GM18909 (cell line): ENCODE measurements at regions not wholly inside any gene's neighbourhood (a gene's known extent, or its start where the extent isn't known, plus 50 kb on each side); places are given as distances from the start of the nearest gene placed in this dataset.
"Not testable (repeated sequence)": the region's sequence is repeated elsewhere in the genome, so short reads cannot be mapped to it uniquely, and the experiment has no call there.

Experiments used
- ATAC-seq: cut with Tn5 transposase; IDR thresholded peaks from one replicate; pipeline ENCODE4 v1.9.1; 2021; ENCODE audit warnings: mild to moderate bottlenecking; ENCODE audit not compliant: unreplicated experiment, poor library complexity

- ATAC-seq = peak; percentile 62
These were observed 240.8 kb downstream of the KIF20B start for GRCh38 chr10:89942217-89942616.

GRCh38 chr10:89944138-89944537 lies 242.7 kb downstream of the KIF20B start:
- ATAC-seq = no peak

DNA sequence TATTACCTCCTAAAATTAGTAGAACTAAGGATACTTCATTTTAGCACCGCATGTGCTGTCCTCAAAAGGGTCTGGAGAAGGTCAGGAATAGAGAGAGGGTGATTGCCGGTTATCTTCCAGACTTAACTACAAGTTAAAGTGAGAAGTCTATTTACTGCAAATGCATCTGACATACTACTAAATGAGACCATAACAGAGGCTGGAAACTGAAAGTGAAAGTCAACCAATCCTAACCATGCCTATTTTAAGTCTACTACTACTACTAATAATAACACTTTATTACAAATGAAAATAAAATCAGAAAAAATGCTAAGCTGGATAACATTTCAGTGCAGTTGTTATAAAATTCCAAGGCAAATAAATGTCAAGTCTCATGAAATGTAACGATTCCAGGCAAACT lies 244.7 kb downstream of the KIF20B start:
- ATAC-seq = no peak

DNA sequence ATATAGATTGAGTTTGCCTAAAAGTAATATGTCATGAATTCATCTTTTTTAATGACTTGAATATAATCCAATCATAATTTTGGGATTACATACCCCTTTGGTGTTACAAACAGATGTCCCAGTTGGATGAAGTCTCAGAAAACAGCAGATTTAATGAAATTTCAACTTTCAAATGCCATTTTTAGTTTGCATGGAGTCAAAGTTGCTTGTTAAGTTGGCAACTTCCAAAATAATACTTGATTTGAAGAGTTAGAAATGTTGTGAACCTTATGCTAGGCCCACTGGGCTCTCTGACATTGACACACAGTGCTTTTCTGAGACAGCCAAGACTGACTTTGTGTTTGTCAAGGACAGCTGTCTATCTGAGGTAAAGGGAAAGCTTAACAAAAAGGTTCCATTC lies 248.1 kb downstream of the KIF20B start:
- ATAC-seq = no peak

DNA sequence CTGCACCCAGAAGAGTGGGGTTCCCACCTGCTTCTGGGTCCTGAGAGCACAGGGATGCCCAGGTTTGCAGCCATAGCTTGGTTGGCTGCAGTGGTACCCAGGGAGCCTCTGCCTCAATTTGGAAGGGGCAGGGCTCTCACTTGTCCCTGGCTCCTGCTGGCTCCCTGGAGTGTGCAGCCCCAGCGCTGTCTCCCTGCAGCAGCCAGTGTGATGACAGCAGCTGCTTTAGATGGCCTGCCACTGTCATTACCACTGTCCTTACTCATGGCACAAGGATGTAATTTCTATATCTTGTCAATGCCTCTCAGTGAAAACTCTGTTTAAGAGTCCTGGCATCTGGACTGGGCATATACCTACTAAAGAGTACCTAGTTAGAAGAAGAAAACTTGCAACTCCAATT lies 250.9 kb downstream of the KIF20B start:
- ATAC-seq = no peak

DNA sequence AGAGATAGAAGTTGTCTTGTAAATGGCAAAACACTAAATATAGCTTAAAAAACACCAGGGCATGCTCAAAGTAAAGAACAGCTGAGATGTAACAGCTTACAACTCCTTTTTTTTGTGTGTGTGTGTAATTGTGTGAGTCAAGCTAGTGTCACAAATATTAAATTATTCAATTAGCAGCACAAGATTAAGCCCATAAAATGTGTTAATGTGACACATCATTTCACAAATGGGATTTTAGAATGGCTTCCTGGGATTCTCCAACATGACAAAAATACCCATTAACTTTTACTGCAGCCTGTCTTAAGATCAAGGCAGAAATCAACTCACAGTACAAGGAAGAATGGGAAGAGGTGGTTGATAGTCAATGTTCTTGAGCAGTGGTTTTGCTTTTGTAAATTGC lies 251.4 kb downstream of the KIF20B start:
- ATAC-seq = no peak

DNA sequence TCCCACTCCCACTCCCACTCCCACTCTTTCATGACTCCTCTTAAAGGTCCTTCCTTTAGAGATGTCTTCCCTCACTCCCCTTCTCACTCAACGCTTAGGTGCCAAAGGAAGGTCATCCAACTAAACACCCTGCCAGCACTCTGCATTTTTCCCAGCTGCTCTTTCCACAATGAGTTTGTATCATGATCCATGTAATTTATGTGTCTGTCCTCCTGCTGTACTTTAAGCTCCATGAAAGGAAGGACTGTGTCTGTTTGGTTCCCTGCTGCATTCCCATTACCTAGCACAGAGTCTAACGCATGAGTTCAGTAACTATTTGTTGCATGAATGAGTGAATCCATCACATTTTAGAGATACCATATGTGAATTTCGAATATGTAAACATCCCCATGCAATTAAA lies 252.7 kb downstream of the KIF20B start:
- ATAC-seq = no peak

- ATAC-seq = no peak
These were observed 253.6 kb downstream of the KIF20B start for GRCh38 chr10:89954787-89955566.

DNA sequence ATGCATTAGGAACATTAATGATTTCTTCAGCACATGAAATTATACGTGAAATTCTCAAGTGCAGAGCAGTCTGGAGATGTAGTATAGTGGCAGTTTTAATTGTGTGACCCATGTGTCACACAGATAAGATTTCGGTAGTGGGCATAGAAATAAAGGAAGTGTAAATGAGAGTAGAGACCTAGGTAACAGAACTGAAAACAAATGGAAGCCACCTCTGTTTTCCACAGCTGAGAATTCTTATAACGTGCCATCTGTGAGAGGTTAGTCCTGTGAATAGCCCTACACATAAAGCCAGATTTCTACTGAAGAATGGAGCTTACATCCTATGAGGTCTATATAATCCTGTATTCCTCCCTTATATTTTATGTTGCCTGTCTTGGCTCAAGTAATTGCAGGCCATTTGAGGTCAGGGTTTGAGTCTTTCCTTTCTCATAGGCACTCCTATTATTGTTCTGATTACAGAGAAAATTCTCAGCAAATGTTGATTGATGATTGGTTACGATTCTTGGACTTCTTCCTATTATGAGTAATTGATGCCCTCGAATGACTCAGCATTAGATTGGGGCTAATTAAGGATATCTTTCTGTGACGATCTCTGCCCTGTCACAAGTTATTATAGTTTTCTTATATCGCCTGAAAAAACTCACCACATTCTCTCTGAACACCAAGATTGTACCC lies 258.2 kb downstream of the KIF20B start:
- ATAC-seq = peak; percentile 52

DNA sequence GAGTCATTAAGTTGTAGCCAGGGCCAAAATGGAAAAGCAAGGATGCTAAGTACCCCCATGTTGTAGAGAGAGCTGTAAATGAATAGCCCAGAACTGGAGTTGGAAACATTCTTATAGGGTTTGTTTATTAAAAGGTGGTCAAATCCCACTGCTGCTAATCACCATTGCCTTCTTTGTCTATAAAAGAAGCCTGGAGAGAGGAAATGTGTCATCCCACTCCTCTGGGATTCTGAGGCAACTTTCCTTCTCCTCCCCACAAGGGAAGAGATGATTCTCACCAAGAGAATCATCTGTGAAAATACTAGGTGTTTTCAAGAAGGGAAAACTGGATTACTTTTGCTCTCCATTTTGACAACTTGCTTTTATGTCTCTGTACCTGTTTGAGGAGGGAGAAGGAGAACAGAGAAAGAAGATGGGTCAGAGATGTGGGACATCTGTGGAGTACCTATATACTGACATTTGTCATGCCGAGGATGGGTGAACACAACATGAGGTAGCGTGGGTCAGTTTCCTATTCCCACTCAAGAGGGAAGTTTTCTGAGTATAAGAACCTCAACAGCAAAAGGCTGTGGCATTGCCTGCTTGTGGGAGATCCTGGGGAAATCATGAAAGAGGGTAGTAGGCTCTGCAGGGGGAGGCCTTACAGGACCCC lies 262.2 kb downstream of the KIF20B start:
- no peak for ATAC-seq

DNA sequence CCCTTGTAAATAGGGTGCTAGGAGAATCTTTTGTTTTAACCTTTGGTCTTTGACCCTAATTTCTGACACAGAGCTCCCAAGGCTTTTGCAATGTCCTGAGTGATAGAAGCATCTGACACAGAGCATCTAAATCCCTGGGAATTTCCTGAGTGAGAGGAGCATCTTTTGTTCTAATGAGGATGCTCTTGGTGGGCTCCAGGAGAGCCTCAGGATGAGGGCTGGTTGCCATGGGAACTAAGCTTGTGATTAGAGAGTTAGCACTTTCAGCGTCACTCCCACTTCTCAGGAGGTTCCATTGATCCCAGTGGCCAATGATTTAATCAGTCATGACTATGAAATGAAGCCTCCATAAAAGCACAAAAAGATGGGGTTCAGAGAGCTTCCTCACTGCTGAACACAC lies 264.8 kb downstream of the KIF20B start:
- ATAC-seq = no peak

DNA sequence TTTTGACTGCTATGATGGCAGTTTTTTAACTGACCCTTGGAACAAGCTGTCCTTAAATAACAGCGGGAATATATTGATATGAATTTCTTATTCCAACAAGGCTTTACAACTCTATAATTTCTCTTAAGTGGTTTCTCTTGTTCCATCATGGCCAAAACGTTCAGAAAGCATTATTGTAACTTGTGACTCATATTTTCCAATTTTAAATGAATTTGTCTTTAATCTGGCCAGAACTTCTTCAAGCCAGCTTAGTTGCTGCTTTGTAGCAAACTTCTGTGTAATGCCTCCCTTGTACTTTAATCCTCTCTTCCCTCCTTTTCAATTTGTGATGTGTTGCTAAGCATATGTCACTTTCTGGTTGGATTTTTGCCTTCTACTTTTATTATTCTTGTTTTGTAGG lies 271.9 kb downstream of the KIF20B start:
- ATAC-seq = no peak

DNA sequence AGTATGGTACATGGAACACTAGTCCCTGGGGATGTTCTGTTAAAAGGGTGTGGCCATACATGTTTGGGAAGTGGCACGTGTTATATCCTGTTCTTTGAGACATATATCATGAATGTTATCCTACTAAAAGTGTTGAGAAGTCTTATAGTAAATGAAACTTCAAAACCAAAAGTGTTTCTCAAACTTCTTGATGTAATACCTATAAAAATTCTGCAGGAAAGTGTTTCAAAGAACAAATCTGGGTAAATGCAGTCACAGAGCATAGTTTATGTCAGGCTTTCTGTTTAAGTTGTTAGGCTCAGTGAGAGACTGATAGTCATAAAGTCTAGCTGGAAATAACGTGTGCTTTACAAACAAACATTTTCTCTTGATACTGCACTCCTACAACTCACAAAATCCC lies 273.7 kb downstream of the KIF20B start:
- no peak for ATAC-seq

DNA sequence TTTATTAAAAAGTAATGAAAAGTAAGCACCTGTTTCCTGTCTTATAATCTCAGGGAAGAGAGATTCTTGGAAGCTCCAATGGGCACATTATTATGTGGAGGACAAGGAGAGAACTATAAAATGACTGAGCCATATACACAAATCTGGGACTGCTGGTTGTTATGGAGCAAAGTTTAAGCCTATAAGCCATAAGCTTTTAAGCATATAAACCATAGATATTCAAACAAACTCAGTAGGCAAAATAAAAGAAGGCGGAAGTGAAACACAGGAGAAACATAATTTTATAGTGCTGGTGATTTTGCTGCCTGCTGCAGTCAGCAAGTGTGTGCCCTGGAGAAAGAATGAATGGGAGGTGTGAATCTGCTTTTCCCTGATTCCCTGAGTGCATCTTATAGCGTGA lies 274.4 kb downstream of the KIF20B start:
- ATAC-seq = no peak

DNA sequence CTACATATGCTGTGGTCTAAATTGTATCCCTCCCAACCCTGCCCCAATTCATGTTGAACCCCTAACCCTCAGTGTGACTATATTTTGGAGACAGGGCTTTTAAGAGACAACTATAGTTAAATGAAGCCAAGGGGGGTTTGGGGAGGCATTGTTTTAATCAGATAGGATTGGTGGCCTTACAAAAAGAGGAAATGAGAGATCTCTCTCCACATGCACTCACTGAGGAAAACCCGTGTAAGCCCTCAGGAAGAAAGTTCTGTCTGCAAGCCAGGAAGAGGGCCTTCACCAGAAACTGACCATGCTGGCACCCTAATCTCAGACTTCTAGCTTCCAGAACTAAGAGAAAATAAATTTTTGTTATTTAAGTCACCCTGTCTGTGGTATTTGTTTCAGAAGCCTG lies 276.7 kb downstream of the KIF20B start:
- ATAC-seq = no peak

DNA sequence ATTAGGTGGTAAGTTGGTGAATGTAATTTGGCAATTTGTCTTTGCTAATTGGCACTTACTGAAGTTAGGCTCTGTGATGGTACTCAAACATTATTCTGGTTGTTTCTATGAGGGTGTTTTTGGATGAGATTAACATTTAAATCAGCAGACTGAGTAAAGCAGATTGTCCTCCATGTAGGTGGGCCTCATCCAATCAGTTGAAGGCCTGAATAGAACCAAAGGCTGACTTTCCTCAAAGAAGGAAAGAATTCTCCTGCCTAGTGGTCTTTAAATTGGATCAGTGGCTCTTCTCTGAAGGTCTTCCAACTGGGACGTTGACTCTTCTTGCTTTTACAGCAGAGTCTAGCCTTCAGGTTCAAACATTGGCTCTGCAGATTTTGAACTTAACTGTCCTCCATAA lies 278.3 kb downstream of the KIF20B start:
- ATAC-seq = no peak

DNA sequence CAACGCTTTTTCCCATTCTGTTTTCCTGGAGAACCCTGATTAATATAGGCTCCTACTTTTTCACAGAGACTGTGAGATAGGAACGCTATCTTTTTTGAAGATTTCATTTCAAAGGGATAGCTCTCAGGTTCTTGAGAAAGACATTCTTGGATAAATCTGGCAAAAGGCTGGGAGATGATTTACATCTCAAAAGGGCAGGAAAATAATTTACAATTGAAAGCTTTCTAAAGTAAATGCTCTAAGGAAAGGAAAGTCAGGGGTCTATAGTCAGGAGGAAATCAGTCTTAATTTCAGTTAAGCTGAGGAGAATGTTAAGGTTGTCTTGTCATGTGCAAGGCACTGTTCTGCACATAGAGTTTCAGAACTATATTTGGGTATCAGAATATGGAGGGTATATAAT lies 278.8 kb downstream of the KIF20B start:
- no peak for ATAC-seq

DNA sequence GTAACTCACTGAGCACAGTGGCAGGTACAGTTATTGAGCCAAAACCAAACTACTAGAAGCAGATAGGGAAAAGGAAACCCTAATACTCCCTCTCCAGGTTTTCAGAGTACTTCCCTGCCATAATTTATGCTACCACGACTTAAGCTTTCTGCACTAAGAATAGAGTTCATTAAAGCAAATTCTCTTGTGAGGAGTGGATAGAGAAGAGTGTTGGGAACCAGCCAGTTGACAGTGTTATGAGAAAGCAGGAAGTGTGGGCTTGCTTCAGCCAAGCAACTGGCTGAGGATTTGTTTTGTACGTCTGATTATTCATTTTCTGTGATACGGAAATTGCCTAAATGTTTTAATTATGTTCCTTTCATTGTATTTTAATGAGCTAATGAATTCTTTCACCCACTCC lies 280.5 kb downstream of the KIF20B start:
- ATAC-seq = no peak

DNA sequence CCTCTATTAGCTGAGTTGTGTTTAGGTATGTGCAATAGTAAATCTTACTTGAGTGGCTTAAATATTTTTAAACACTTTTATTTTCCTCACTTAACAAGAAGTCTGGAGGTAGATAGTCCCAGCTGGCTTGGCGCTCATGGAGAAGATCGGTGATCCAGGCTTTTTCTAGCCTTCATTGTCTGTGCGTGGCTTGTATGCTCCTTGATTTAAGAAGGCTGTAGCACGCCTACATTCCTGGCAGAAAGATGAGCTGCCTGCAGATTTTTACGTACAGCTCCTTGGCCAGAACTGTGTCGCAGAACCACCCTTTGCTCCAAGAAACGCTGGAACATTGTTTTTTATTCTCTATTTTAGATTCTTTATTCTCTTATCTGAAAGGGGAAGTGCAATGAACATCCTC lies 284.1 kb downstream of the KIF20B start:
- no peak for ATAC-seq

DNA sequence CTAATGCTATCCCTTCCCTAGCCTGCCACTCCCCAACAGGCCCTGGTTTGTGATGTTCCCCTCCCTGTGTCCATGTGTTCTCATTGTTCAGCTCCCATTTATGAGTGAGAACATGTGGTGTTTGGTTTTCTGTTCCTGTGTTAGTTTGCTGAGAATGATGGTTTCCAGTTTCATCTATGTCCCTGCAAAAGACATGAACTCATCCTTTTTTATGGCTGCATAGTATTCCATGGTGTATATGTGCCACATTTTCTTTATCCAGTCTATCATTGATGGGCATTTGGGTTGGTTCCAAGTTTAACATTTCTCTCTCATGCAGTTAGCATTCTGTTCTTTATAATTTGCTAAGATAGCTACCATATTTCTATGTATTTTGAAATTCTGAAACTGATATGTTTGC lies 287.0 kb downstream of the KIF20B start:
- ATAC-seq = not testable (repeated sequence)

GRCh38 chr10:89992575-89992974 lies 291.2 kb downstream of the KIF20B start:
- ATAC-seq = no peak

DNA sequence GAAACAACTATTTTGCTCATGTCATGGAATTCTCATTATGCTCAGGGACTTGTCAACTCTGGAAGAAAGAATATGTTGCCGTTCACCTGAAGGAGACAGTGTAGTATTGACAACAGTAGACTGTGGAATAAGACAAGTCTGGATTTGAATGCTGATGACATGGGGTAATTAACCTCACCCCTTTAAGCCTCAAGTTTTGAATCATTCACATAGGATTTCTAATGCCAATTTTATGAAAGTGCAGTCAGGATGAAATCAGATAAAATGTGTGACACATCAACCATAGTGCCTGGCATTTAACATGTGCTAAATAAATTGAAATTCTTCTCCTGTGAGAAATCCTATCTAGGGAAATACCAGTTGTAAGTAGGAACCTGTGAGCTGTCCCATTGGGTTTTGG lies 305.8 kb downstream of the KIF20B start:
- no peak for ATAC-seq
